A673 (cell line): ENCODE measurements at regions not wholly inside any gene's neighbourhood (a gene's known extent, or its start where the extent isn't known, plus 50 kb on each side); places are given as distances from the start of the nearest gene placed in this dataset.

Experiments used
- BruUV-seq: library from RNA; stranded (reverse); fragments of 400-500 nt; replicated peaks from 2 replicates; lab custom pipeline; 2021; lab: Mats Ljungman, UMichigan
- CTCF ChIA-PET: fragments of 300-600 bp; sonication (Branson Sonifier 250); formaldehyde crosslinking; loops from one replicate; lab custom pipeline; 2022; ENCODE audit warnings: antibody characterized with exemption; lab: Charles Lee
- POLR2A ChIA-PET: fragments of 300-600 bp; sonication (Branson Sonifier 250); formaldehyde crosslinking; loops from one replicate; lab custom pipeline; 2022; ENCODE audit warnings: antibody characterized with exemption; ENCODE audit not compliant: low non-redundant PET; lab: Charles Lee
- DNase-seq: peaks from one replicate; pipeline ENCODE4 v3.0.0-alpha.2; 2015; ENCODE audit warnings: low spot score
- H3K27ac ChIP-seq: fragments of 200-600 bp; sonication (generic); 2 replicates; pipeline ENCODE4 v1.5.1; 2016; ENCODE audit warnings: mixed run types, low read depth, mild to moderate bottlenecking, mixed read lengths, antibody characterized with exemption, low read length; ENCODE audit not compliant: poor library complexity, severe bottlenecking
- H3K27me3 ChIP-seq: fragments of 200-600 bp; sonication (generic); replicated peaks from 2 replicates; pipeline ENCODE4 v1.6.1; 2017; ENCODE audit warnings: mixed run types, low read depth, mild to moderate bottlenecking, mixed read lengths, antibody characterized with exemption, low read length; ENCODE audit not compliant: insufficient read depth, poor library complexity
- H3K36me3 ChIP-seq: fragments of 200-600 bp; sonication (generic); 2 replicates; pipeline ENCODE4 v1.6.1; 2016; ENCODE audit warnings: mixed run types, mild to moderate bottlenecking, mixed read lengths, antibody characterized with exemption, low read length; ENCODE audit not compliant: insufficient read depth, poor library complexity, severe bottlenecking
- H3K4me1 ChIP-seq: fragments of 200-600 bp; sonication (generic); 2 replicates; pipeline ENCODE4 v1.6.1; 2017; ENCODE audit warnings: mixed run types, mild to moderate bottlenecking, mixed read lengths, antibody characterized with exemption, low read length; ENCODE audit not compliant: insufficient read depth, poor library complexity, severe bottlenecking
- H3K4me3 ChIP-seq: fragments of 200-600 bp; sonication (generic); 2 replicates; pipeline ENCODE4 v1.5.1; 2016; ENCODE audit warnings: low read depth, mixed run types, mild to moderate bottlenecking, mixed read lengths, low read length; ENCODE audit not compliant: poor library complexity, severe bottlenecking
- H3K9me3 ChIP-seq: fragments of 200-600 bp; sonication (generic); 2 replicates; pipeline ENCODE4 v1.6.1; 2016; ENCODE audit warnings: mixed run types, low read depth, mild to moderate bottlenecking, mixed read lengths, antibody characterized with exemption, low read length; ENCODE audit not compliant: poor library complexity, severe bottlenecking
- EZH2 ChIP-seq: fragments of 200-600 bp; sonication (generic); IDR thresholded peaks from 2 replicates; pipeline ENCODE4 v1.6.1; 2017; ENCODE audit warnings: borderline replicate concordance, low read depth, mild to moderate bottlenecking, mixed read lengths, antibody characterized with exemption, low read length; ENCODE audit not compliant: poor library complexity, severe bottlenecking
- intact Hi-C: fragments of 100-400 bp; cut with micrococcal nuclease; formaldehyde crosslinking; loops from one replicate; pipeline ENCODE4 v1.10.0; 2022; ENCODE audit not compliant: unreplicated experiment
- TF ChIP-seq, protein P1 (sequence below): fragments of 300-800, 200-600 bp; sonication (generic); conservative IDR thresholded peaks from 2 replicates; pipeline ENCODE4 v1.5.1; 2017; ENCODE audit warnings: low read depth, mild to moderate bottlenecking, antibody characterized with exemption, low read length, moderate library complexity, mixed read lengths

DNA sequence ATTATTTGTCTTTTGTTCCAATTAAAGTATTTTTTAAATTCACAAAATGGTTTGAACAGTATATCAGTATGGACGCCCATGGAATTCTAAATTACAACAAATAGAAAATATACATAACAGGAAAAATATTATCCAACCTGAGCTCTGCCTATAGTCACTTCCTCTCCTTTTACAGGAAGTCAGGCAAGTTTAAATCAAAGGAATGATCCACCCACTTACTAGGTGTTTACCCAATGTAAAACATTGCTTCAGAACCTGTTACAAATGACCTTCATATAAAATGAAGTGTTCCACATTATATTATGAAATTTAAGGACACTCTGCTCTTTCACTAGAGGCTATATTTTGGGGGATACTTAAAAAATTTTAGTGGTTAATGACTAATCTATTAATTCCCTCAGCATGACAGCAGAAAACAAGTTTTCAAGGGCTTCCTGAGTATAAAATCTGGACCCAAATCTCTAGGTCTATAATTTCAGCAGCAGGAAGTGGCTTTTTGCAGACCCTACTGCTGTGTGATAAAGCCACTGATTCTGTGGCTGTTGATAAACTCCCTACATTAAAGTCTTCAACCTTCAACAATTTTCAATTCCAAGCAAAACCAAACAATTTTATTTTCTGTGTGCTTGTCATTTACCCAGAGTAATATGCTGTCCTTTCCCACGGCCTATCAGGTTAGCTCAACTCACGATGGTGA is 722.6 kb downstream of the GATA3 start:
- no peak for DNase-seq
- Histone ChIP-seq H3K36me3 (no peaks in the 10 kb centered on the region), H3K4me3 (no peak overlapping the region), H3K4me1 (no peaks in the 10 kb centered on the region), H3K9me3 (no peaks in the 10 kb centered on the region), H3K27ac (no peak overlapping the region), H3K27me3 (no peaks in the 10 kb centered on the region)
- TF ChIP-seq, protein P1, sequence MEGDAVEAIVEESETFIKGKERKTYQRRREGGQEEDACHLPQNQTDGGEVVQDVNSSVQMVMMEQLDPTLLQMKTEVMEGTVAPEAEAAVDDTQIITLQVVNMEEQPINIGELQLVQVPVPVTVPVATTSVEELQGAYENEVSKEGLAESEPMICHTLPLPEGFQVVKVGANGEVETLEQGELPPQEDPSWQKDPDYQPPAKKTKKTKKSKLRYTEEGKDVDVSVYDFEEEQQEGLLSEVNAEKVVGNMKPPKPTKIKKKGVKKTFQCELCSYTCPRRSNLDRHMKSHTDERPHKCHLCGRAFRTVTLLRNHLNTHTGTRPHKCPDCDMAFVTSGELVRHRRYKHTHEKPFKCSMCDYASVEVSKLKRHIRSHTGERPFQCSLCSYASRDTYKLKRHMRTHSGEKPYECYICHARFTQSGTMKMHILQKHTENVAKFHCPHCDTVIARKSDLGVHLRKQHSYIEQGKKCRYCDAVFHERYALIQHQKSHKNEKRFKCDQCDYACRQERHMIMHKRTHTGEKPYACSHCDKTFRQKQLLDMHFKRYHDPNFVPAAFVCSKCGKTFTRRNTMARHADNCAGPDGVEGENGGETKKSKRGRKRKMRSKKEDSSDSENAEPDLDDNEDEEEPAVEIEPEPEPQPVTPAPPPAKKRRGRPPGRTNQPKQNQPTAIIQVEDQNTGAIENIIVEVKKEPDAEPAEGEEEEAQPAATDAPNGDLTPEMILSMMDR, result no peak
- no peak for TF ChIP-seq EZH2
- POLR2A ChIA-PET, result no interaction called here
- intact Hi-C loops, result no loop called here
- BruUV-seq, result no TSS peak
- CTCF ChIA-PET, result no interaction called here

DNA sequence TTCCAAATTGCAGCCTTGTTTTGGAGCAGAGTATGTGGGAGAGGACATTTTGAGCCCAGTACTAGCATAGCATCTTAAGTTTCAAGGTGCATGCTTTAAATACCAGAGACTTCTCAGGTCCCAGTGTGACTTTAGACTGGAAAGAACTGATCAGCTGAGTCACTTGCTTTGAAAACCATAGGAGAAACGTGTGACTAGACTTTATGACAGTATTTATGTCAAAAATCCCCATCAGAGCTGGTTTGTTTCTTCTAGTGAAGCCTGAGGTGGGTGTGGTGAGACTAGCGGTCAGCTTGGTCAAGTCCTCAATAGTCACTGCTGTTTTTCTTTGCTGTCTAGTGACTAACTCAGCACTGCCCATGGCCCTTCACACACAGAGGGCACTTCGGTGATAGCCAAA is 724.2 kb downstream of the GATA3 start:
- Histone ChIP-seq H3K4me3 (no peak overlapping the region), H3K36me3 (no peaks in the 10 kb centered on the region), H3K9me3 (no peaks in the 10 kb centered on the region), H3K4me1 (no peaks in the 10 kb centered on the region), H3K27me3 (no peaks in the 10 kb centered on the region), H3K27ac (no peak overlapping the region)
- no TSS peak for BruUV-seq
- intact Hi-C loops, result no loop called here
- ChIA-PET POLR2A (no interaction called here), CTCF (no interaction called here)
- no peak for DNase-seq
- TF ChIP-seq, protein P1, result no peak
- TF ChIP-seq EZH2, result no peak

DNA sequence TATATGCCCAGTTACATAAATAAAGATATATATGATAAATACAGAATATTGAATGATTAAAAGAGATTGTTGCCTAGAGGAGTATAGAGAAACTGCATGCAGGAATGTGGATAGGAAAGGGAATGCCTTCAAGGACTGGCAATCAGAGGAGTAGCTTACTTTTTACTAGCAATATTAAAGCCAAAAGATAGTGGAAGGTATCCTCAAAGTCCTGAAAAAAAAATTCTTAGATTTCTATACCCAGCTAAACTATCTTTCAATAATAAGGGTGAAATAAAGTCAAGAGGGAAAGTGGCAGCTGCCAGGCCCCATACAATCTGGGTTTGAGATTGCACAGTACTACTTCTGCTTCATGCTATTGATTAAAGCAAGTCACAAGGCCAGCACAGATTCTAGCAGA is 733.2 kb downstream of the GATA3 start:
- Histone ChIP-seq H3K27ac (no peak overlapping the region), H3K4me1 (no peaks in the 10 kb centered on the region), H3K9me3 (peaks cover 12% of the 10 kb centered on the region), H3K4me3 (no peak overlapping the region), H3K27me3 (no peaks in the 10 kb centered on the region), H3K36me3 (no peaks in the 10 kb centered on the region)
- intact Hi-C loops, result no loop called here
- no TSS peak for BruUV-seq
- no peak for DNase-seq
- ChIA-PET POLR2A (no interaction called here), CTCF (no interaction called here)
- TF ChIP-seq, protein P1, result no peak
- no peak for TF ChIP-seq EZH2
